ENCODE measurements at regions not wholly inside any gene's neighbourhood (a gene's known extent, or its start where the extent isn't known, plus 50 kb on each side); places are given as distances from the start of the nearest gene placed in this dataset.

DNA sequence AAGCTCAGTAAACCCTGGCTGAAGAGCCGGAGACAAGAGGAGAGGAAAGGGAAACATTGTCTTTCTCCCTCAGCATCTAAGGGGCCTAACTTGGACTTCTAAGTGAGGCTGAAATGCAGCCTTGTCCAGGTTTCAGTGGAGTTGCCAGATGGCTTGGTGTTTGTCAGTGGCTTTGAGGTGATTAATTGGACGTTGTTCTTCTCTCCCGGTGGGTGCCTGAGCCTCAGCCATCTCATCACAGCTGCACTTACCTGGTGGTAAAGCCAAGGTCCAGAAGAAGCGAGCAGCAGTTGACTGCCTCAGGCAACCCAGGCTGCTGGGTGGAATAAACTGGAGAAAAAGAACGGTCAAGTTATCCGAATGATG, 202.2 kb upstream of the NLRP1 start:
- TF ChIP-seq ZNF532 (CRISPR knock-in tag; IDR thresholded peaks at IDR 0.05; ENCODE audit: borderline replicate concordance) (no peak), FOXJ3 (CRISPR knock-in tag; IDR thresholded peaks at IDR 0.05; ENCODE audit: borderline replicate concordance) (no peak), ZNF263 (CRISPR knock-in tag; IDR thresholded peaks at IDR 0.05; ENCODE audit: low read depth) (no peak), ZNF423 (CRISPR knock-in tag; IDR thresholded peaks at IDR 0.05) (no peak), IRF2 (CRISPR knock-in tag; IDR thresholded peaks at IDR 0.05; ENCODE audit: borderline replicate concordance, low read depth) (no peak), ZBTB21 (CRISPR knock-in tag; IDR thresholded peaks at IDR 0.05; ENCODE audit: borderline replicate concordance) (no peak), JUN (CRISPR knock-in tag; IDR thresholded peaks at IDR 0.05) (no peak), ZNF671 (CRISPR knock-in tag; IDR thresholded peaks at IDR 0.05) (no peak), CREB1 (CRISPR knock-in tag; IDR thresholded peaks at IDR 0.05) (no peak), PREB (CRISPR knock-in tag; IDR thresholded peaks at IDR 0.05; ENCODE audit: borderline replicate concordance) (no peak)
- TF ChIP-seq, protein P1, sequence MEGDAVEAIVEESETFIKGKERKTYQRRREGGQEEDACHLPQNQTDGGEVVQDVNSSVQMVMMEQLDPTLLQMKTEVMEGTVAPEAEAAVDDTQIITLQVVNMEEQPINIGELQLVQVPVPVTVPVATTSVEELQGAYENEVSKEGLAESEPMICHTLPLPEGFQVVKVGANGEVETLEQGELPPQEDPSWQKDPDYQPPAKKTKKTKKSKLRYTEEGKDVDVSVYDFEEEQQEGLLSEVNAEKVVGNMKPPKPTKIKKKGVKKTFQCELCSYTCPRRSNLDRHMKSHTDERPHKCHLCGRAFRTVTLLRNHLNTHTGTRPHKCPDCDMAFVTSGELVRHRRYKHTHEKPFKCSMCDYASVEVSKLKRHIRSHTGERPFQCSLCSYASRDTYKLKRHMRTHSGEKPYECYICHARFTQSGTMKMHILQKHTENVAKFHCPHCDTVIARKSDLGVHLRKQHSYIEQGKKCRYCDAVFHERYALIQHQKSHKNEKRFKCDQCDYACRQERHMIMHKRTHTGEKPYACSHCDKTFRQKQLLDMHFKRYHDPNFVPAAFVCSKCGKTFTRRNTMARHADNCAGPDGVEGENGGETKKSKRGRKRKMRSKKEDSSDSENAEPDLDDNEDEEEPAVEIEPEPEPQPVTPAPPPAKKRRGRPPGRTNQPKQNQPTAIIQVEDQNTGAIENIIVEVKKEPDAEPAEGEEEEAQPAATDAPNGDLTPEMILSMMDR (IDR thresholded peaks at IDR 0.05): no peak
- TF ChIP-seq, protein P2, sequence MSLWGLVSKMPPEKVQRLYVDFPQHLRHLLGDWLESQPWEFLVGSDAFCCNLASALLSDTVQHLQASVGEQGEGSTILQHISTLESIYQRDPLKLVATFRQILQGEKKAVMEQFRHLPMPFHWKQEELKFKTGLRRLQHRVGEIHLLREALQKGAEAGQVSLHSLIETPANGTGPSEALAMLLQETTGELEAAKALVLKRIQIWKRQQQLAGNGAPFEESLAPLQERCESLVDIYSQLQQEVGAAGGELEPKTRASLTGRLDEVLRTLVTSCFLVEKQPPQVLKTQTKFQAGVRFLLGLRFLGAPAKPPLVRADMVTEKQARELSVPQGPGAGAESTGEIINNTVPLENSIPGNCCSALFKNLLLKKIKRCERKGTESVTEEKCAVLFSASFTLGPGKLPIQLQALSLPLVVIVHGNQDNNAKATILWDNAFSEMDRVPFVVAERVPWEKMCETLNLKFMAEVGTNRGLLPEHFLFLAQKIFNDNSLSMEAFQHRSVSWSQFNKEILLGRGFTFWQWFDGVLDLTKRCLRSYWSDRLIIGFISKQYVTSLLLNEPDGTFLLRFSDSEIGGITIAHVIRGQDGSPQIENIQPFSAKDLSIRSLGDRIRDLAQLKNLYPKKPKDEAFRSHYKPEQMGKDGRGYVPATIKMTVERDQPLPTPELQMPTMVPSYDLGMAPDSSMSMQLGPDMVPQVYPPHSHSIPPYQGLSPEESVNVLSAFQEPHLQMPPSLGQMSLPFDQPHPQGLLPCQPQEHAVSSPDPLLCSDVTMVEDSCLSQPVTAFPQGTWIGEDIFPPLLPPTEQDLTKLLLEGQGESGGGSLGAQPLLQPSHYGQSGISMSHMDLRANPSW (CRISPR knock-in tag; conservative IDR thresholded peaks at IDR 0.05; ENCODE audit: low read depth): no peak
- TF ChIP-seq, protein P3, sequence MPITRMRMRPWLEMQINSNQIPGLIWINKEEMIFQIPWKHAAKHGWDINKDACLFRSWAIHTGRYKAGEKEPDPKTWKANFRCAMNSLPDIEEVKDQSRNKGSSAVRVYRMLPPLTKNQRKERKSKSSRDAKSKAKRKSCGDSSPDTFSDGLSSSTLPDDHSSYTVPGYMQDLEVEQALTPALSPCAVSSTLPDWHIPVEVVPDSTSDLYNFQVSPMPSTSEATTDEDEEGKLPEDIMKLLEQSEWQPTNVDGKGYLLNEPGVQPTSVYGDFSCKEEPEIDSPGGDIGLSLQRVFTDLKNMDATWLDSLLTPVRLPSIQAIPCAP (CRISPR knock-in tag; IDR thresholded peaks at IDR 0.05): no peak
